Calu3 (cell line): ENCODE measurements at regions not wholly inside any gene's neighbourhood (a gene's known extent, or its start where the extent isn't known, plus 50 kb on each side); places are given as distances from the start of the nearest gene placed in this dataset.

Experiments
- BruUV-seq: library from RNA; stranded (reverse); fragments of 400-500 nt; replicated peaks from 2 replicates; lab custom pipeline; 2021; lab: Mats Ljungman, UMichigan
- CTCF ChIA-PET: fragments of 300-600 bp; sonication (Branson Sonifier 250); formaldehyde crosslinking; loops from one replicate; lab custom pipeline; 2022; ENCODE audit warnings: antibody characterized with exemption; lab: Charles Lee
- DNase-seq: peaks from one replicate; pipeline ENCODE4 v3.0.0; 2022
- H3K27ac Mint-ChIP-seq: one replicate; pipeline ENCODE4 v1.8.0; 2022; ENCODE audit warnings: mixed read lengths; ENCODE audit not compliant: unreplicated experiment
- H3K27me3 Mint-ChIP-seq: one replicate; pipeline ENCODE4 v1.8.0; 2022; ENCODE audit warnings: mixed read lengths; ENCODE audit not compliant: unreplicated experiment
- H3K36me3 Mint-ChIP-seq: one replicate; pipeline ENCODE4 v1.8.0; 2022; ENCODE audit warnings: mild to moderate bottlenecking, moderate library complexity, mixed read lengths; ENCODE audit not compliant: insufficient read depth, unreplicated experiment
- H3K4me1 Mint-ChIP-seq: one replicate; pipeline ENCODE4 v1.8.0; 2022; ENCODE audit warnings: mild to moderate bottlenecking, low read depth, mixed read lengths; ENCODE audit not compliant: unreplicated experiment
- H3K4me3 Mint-ChIP-seq: one replicate; pipeline ENCODE4 v1.8.0; 2022; ENCODE audit warnings: mild to moderate bottlenecking, low read depth, moderate library complexity, mixed read lengths; ENCODE audit not compliant: unreplicated experiment
- H3K9me3 Mint-ChIP-seq: one replicate; pipeline ENCODE4 v1.8.0; 2022; ENCODE audit warnings: low read depth, mixed read lengths; ENCODE audit not compliant: unreplicated experiment
- CTCF ChIP-seq: fragments of 200-600 bp; IDR thresholded peaks from one replicate; pipeline ENCODE4 v1.8.0; 2022; ENCODE audit warnings: antibody characterized with exemption; ENCODE audit not compliant: unreplicated experiment
- intact Hi-C: fragments of 100-400 bp; cut with micrococcal nuclease; formaldehyde crosslinking; loops from one replicate; pipeline ENCODE4 v1.10.0; 2022; ENCODE audit not compliant: unreplicated experiment

DNA sequence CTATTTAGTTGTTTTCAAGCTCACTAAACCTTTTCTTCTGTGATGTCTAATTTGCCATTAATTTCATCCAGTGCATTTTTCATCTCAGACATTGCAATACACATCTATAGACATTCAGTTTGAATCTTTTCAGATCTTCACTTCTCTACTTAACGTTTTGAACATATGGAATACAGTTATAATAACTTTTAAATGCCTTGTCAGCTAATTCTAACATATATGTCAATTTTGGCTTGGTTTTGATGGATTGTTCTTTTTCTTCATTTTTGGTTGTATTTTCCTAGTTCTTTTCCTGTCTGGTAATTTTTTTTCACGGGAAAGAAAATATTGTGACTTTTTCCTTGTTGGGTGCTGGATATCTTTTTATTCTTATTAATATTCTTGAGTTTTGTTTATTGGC lies 215.3 kb downstream of the ATP23 start:
- intact Hi-C loops = no loop called here
- CTCF ChIA-PET = no interaction called here
- no TSS peak for BruUV-seq
- Mint-ChIP-seq H3K4me1 (no peaks in the 10 kb centered on the region), H3K27me3 (no peaks in the 10 kb centered on the region), H3K4me3 (no peak overlapping the region), H3K36me3 (no peaks in the 10 kb centered on the region), H3K27ac (no peak overlapping the region), H3K9me3 (no peaks in the 10 kb centered on the region)
- no peak for DNase-seq
- no peak for TF ChIP-seq CTCF

DNA sequence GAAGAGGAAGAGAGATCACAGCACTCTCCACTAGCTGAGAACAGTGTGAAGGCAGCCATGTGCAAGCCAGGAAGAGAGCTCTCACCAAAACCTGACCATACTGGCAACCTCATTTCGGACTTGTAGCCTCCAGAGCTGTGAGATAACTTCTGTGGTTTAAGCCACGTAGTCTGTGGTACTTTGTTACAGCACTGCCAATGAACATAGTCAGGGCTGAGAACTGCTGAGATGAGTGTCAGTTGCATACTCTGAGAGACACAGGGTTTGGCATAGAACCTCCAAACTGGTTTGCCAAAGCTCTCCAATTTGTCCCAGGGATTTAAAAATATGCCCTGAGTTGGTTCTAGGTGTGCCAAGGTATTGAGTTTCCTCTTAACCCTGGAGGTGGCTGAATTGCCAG lies 218.6 kb downstream of the ATP23 start:
- Mint-ChIP-seq H3K4me3 (no peak overlapping the region), H3K27ac (no peak overlapping the region), H3K4me1 (no peaks in the 10 kb centered on the region), H3K27me3 (no peaks in the 10 kb centered on the region), H3K9me3 (peaks cover 3% of the 10 kb centered on the region), H3K36me3 (no peaks in the 10 kb centered on the region)
- no TSS peak for BruUV-seq
- DNase-seq = no peak
- intact Hi-C loops = no loop called here
- no peak for TF ChIP-seq CTCF
- CTCF ChIA-PET = no interaction called here

GRCh38 chr12:58161773-58162172 lies 220.4 kb downstream of the ATP23 start:
- peaks cover 6% of the 10 kb centered on the region for H3K9me3 Mint-ChIP-seq
- no peak for DNase-seq
- BruUV-seq = no TSS peak

GRCh38 chr12:58163021-58163420 lies 221.7 kb downstream of the ATP23 start:
- no TSS peak for BruUV-seq
- H3K4me3 Mint-ChIP-seq = no peak overlapping the region
- DNase-seq = no peak
- H3K36me3 Mint-ChIP-seq = no peaks in the 10 kb centered on the region
- no peaks in the 10 kb centered on the region for H3K27me3 Mint-ChIP-seq
- intact Hi-C loops = no loop called here
- H3K4me1 Mint-ChIP-seq = no peaks in the 10 kb centered on the region
- H3K9me3 Mint-ChIP-seq = peaks cover 6% of the 10 kb centered on the region
- H3K27ac Mint-ChIP-seq = no peak overlapping the region
- CTCF ChIA-PET = no interaction called here
- TF ChIP-seq CTCF = no peak

More at GRCh38 chr12:58161773-58162172, 220.4 kb downstream of the ATP23 start:
- Mint-ChIP-seq H3K4me3 (no peak overlapping the region), H3K27ac (no peak overlapping the region), H3K36me3 (no peaks in the 10 kb centered on the region), H3K27me3 (no peaks in the 10 kb centered on the region), H3K4me1 (no peaks in the 10 kb centered on the region)
- TF ChIP-seq CTCF = no peak
- intact Hi-C loops = no loop called here
- CTCF ChIA-PET = interaction anchor here (0.7 kb wide), 1 partner anchor 367 kb away, joined by 3 read pairs; no protein-coding TSS in a partner anchor
